Coronary artery (tissue), 2 donors: ENCODE measurements at regions not wholly inside any gene's neighbourhood (a gene's known extent, or its start where the extent isn't known, plus 50 kb on each side); places are given as distances from the start of the nearest gene placed in this dataset.

ENCODE experiments used
- DNase-seq: peaks from one replicate; pipeline ENCODE4 v3.0.0-alpha.2; 2017; ENCODE audit warnings: low spot score
- H3K27ac ChIP-seq, 2 donors: fragments of 200-600 bp; sonication (generic); one replicate each; pipeline ENCODE4 v1.5.1; 2016 to 2019
- H3K4me3 ChIP-seq: fragments of 200-600 bp; sonication (generic); 2 replicates; pipeline ENCODE4 v1.5.1; 2016; ENCODE audit warnings: mild to moderate bottlenecking, moderate library complexity
- TF ChIP-seq, protein P1 (sequence below): fragments of 200-600 bp; sonication (generic); IDR thresholded peaks from one replicate; pipeline ENCODE4 v1.5.1; 2019; ENCODE audit warnings: antibody characterized with exemption

DNA sequence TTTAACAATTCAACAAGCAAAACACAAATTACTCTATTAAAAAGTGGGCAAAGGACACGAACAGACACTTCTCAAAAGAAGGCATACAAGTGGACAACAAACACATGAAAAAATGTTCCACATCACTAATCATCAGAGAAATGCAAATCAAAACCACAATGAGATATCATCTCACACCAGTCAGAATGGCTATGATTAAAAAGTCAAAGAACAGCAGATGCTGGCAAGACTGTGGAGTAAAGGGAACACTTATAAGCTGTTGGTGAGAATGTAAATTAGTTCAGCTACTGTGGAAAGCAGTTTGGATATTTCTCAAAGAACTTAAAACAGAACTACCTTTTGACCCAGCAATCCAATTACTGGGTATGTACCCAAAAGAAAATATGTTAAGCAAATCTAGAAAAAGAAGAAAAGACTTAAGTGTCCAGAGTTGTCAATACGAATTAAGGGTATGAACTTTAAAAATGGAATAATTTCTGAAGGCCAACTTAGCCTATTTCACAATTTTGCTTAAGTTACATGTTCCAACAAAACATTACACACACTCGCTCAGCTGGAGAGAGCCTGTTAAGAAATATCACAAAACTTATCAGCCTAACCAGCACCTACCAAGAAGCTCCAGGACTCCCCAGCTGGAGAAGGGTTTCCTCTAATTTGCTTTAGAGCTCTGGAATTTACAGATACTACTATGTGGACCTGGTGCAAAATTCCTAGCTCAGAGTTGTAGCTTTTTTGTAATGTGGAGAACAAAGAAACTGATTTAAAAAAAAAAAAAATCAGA, 232.1 kb downstream of the DUSP10 start:
- no peak for DNase-seq
- Histone ChIP-seq H3K4me3 (no peak overlapping the region), H3K27ac (no peak overlapping the region)
- TF ChIP-seq, protein P1, sequence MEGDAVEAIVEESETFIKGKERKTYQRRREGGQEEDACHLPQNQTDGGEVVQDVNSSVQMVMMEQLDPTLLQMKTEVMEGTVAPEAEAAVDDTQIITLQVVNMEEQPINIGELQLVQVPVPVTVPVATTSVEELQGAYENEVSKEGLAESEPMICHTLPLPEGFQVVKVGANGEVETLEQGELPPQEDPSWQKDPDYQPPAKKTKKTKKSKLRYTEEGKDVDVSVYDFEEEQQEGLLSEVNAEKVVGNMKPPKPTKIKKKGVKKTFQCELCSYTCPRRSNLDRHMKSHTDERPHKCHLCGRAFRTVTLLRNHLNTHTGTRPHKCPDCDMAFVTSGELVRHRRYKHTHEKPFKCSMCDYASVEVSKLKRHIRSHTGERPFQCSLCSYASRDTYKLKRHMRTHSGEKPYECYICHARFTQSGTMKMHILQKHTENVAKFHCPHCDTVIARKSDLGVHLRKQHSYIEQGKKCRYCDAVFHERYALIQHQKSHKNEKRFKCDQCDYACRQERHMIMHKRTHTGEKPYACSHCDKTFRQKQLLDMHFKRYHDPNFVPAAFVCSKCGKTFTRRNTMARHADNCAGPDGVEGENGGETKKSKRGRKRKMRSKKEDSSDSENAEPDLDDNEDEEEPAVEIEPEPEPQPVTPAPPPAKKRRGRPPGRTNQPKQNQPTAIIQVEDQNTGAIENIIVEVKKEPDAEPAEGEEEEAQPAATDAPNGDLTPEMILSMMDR = no peak

DNA sequence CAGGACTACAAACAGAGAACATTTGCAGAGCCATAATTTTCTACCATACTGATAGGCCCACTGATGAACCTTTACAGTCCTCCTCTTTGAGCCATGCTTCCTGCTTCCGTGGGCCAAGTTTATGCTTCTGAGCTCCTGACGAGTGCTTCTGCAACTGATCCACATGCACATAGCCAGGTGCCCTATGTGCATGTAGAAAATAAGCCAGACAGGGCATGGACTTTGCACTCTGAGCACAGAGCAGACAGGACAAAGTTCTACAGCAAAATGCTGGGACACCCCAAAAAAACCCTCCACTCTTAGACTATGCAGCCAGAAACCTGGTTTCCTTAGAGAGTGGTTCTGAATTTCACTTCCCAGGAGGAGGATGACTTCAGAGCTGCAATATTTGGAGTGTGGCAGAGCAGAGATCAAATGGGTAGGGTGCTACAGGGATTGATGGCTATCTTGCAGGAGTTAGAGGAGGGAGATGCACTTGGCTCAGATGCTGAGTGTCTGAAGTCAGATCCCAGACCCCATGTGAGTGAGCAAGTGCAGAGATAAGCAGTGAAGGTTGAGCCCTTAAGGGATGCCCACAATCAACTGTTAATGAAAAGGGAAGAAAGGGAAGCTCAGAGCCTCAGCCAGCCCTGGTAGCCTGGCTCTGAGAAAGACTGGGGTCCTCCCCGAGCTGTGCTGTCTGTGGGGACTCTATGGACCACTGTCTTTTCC, 230.9 kb downstream of the DUSP10 start:
- H3K27ac ChIP-seq = no peak overlapping the region

DNA sequence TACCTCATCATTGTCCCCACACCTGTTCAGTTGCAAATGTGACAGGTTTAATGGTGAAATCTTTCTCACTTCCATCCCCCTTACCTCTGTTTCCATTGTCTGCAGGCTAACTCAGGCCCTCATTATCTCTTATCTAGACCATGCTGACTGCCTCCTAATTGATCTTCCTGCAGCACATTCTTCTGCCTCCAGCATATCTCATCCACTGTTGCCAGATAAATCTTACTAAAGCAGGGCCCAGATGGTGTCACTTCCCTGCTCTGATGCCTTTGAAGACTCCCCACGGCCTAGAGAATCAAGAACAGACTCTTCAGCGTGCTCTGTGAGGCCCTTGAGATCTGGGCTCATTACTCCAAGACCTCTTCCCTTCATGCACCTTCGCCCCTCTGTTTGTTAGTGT, 230.1 kb downstream of the DUSP10 start:
- no peak overlapping the region for H3K4me3 ChIP-seq
- no peak for DNase-seq
- H3K27ac ChIP-seq = no peak overlapping the region
- TF ChIP-seq, protein P1 = no peak

More for the DNA sequence above, 230.9 kb downstream of the DUSP10 start:
- TF ChIP-seq, protein P1 = no peak
- DNase-seq = no peak
- H3K4me3 ChIP-seq = no peak overlapping the region

DNA sequence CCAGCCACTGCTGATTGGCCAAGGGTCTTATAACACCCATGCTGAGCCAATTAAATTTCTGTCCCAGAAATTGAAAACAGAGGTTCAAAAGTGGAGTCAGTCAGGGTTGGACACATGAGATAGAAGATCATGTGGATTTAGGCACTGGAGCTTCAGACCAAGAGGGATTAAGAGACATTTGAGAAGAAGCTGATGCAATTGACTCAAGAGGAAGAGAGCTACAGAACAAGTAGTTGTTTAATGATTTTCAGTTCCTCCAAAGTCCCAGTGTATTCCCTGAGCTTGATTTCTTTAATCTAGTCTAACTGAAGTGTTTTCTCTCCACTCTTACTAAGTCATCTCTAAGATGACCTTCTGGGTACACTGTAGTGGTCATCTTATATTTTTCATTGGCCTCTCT, 227.1 kb downstream of the DUSP10 start:
- Histone ChIP-seq H3K4me3 (no peak overlapping the region), H3K27ac (no peak overlapping the region)
- TF ChIP-seq, protein P1 = no peak
- DNase-seq = no peak

DNA sequence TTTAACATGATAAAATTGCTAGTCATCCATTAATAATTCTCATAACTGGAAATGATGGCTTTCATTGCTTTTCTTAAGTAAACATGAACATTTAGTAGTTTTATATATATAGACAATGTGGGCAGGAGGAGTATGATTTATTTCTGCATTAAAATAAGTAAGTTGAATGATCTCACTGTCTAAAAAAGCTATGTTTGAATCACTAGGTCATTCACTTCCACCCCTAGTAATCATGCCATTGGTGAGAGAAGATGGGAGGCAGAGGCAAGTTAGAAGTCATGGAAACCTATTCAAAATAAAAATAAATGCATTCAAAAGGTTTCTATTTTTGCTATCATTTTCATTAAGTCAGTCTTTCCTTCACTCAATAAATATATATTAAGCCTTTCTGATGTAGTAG, 226.4 kb downstream of the DUSP10 start:
- DNase-seq = no peak
- TF ChIP-seq, protein P1 = no peak
- no peak overlapping the region for H3K27ac ChIP-seq
- no peak overlapping the region for H3K4me3 ChIP-seq

DNA sequence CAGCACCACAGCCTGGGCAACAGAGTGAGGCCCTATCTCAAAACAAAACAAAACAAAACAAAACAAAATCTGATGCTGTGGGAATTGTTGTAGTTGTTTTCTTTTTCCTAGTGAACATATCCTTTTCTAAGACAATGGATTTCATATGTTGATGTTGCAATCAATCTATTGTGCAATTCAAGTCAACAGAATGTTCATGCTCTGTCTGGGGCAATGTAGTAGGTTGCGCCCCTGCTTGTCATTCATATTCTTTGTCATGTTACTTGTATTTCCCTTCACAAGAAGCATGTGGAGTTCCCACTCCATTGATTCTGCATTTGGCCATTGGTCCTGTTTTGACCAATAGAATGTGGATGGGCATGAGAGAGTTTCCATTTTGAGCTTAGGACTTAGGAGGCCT, 223.9 kb downstream of the DUSP10 start:
- no peak overlapping the region for H3K4me3 ChIP-seq

More for the DNA sequence above, 223.9 kb downstream of the DUSP10 start:
- DNase-seq = no peak
- H3K27ac ChIP-seq = no peak overlapping the region
- TF ChIP-seq, protein P1 = no peak
